ENCODE measurements at regions not wholly inside any gene's neighbourhood (a gene's known extent, or its start where the extent isn't known, plus 50 kb on each side); places are given as distances from the start of the nearest gene placed in this dataset.

DNA sequence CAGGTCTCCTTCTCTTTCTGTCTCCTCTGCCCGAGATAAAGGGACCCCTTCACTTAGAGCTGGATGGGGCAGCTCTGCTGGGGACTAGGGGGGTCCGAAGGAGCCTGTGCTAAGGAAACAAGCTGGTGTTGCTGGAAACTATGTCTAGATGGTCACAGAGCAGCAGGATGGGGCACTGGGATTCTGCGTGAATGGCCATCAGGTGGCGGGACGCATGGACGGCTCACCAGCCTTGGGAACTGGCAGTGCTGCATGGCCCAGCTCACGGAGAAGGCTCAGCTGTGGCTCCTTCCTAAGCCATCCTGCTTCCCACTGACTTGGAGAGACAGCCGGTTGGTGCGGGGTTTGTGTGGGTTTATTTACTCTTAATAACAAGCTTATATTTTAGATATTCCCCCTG is 411.8 kb downstream of the ZNF536 start:
- no peak for DNase-seq (ENCODE audit: low spot score)

DNA sequence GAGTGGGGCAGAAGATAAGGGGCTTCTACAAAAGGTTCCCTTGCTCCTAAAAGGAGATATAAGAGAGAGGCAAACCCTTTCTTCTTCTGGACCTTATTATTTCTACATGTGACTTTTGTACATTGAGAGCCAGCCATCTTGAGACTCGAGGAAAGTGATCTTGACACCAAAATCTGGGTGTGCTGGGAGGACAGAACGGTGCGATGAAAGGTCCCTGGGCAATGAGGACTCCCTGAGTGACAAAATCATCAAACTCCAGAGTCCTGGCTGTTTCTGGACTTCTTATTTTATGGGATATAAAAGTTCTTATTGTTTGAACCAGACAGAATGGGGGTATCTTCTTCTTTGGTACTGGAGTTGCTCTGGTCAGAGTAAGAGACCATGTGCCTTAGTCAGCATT is 411.0 kb downstream of the ZNF536 start:
- no peak for DNase-seq (ENCODE audit: low spot score)

DNA sequence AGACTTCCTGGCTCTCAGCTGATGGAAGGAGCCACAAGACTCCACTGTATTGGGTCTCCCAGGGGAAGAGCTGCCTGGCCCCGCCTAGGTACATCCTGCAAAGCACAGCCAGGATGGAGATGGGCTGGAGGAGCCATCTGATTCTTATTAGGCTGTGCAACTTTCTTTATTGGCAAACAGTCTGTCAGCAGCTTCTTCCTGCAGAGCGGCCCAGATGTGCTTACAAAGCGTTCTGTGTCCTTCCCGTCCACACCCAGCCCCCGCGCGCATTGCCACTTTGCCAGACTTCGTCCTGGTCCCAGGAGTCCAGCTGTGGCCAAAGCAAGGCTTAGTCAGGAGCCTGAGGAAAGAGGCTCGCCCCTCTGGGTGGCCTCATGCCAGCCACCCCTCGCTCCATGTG is 409.3 kb downstream of the ZNF536 start:
- no peak for DNase-seq (ENCODE audit: low spot score)

DNA sequence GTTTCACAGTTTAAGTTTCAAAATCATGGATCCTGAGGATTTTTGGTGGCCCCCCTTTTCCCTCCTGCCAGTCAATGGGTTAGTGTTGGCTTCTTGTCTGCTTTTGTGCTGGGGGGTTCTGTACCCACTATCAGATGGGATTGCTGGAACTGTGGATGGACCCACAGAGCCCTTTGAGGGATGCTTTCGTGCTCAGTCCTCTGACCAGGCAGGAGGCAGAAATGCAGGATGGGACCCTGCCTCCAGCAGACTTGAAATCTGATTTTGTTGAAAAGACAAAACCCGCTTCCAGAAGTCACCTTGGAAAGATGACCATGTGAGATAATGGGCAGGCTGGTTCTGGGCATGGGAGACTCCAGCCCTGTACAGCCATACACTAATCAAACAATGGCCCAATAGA is 408.9 kb downstream of the ZNF536 start:
- no peak for DNase-seq (ENCODE audit: low spot score)

DNA sequence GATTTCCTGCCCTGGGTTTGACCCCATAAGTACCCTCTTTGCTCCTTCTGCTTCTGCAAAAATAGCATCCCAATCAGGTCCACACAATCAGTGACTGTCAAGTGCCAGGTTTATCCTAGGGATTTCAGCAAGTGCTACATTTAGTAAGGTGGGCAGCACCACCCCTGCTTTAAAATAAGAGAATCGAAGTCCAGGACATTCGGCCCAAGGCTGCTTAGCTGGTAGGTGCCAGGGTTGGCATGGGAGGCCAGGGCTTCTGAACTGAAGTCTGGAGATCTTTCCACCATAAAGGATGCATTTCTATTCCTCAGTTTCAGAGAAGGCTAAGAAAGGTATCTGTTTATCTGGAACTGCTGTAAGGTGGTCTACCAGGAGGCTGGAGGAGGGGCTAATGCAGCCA is 408.3 kb downstream of the ZNF536 start:
- no peak for DNase-seq (ENCODE audit: low spot score)

DNA sequence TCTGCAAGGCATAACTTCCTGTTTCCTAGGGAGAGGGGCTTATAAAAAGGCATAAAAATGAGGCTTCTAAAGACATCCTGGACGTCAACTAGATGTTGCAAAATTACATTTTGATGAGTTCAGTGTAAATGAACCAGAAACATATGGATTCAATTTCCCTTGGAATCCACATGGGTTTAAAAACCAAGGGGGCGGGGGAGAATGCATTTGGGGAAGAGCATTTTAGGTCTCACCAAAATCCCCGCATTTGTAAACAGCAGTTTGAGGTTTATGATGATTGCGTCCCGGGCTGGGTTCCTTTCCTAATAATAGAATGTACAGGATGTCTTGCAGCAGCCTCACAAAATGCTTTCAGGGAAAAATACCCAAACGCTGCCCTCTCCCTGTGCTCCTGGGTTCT is 407.8 kb downstream of the ZNF536 start:
- no peak for DNase-seq (ENCODE audit: low spot score)

DNA sequence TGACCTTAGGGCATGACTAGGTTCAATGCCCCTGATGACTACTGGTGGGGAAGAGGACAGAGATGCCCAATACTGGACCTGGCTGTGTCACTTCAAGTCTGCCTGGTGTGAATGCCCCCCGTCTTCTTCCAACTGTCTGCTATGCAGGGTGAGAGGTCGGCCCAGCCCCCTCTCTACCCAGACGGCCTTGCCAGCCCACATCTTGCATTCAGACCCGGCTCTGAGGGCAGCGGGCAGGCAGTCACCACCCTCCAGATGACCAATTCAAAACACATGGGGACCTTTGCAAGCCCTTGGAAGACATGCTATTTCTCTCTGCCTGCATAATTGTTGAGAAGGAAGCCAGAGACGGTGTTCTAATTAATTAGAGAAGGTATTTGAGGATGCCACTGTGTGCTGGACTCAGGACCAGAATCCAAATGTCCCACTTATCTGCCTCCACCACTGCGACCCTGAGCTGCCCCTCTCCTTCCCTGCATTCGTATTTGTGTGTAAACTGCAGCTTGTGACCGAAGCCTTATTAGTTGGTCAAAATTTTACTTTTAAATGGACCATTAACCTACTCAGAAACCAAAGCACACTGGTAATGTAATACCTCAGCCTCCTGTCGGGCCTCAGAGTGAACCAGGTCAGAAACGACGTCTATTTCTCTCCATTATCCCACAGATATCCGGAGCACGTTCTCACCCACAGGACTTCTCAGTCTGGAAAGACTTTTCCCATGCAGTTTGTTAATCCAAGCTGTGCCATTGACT is 407.0 kb downstream of the ZNF536 start:
- DNase-seq (ENCODE audit: low spot score): no peak

DNA sequence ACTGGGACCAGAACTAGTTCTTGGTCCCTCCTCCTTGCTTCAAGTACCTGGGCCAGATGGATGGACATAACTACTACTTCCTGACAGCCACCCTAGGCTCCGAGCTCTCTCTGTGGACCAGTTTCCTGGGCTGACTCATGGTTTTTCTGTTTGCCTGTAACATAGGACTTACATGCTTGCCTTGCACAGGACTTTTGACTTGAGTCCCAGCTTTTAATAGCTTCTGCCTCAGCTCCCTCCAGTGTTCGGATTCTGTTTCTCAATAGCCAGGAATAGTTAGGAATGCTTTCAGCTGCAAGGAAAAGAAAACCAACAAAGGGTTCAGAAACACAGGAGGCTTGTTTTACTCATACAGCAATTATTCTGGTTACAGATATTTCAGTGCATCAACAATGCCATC is 405.9 kb downstream of the ZNF536 start:
- DNase-seq (ENCODE audit: low spot score): no peak

DNA sequence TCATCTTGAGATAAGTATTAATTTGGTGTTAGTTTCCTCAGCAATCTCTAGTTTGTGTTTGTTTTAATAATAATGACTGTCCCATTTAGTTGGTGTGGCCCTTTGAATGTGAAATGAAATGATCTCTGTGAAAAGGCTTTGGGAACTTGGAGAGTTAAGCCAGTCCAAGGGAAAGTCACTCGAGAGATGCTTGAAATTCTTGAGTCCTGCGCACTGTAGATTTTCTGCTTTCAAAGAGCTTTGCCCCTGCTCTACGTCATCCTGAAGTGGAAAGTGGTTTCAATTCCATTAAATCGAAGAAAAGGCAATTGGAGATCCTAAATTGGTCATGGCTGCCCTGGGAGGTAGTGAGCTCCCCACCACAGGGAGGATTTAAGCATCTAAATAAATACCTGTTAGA is 403.8 kb downstream of the ZNF536 start:
- no peak for DNase-seq (ENCODE audit: low spot score)

DNA sequence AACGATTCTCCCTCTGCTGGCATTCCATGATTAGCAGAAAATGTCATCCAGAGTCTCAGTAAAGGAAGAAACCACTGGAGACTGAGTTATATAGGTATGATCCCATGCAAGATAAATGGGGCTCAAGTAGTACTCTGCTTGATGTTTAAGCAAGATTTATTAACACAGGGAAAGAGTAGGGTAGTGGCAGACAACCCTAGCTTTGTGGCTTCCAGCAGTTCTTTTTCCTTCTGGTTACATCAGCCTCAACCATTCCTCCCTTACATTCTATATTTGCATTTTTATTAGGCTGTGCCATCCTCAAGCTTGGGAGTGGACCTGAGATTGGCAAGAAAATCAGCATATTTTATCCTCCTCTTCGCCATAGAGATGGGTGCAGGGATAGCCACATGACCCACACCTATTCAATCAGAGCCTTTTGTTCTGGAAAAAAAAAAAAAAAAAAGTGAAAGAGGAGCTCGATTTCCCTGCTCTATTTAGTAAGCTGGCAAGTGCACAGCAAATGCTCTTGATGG is 402.1 kb downstream of the ZNF536 start:
- no peak for DNase-seq (ENCODE audit: low spot score)

DNA sequence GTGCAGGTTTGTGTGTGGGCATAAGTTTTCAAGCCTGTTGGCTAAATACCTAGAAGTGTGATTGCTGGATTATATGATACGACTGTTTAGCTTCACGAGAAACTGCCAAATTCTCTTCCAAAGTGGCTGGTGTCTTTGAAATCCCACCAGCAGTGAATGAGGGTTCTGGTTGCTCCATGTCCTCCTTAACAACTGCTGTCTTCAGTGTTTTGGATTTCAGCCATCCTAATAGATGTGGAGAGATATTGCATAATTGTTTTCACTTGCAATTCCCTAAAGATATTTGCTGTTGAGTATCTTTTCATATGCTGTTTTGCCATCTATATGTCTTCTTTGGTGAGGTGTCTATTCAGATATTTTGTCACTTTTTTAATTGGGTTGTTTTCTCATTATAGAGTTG is 390.5 kb downstream of the ZNF536 start:
- DNase-seq (ENCODE audit: low spot score): no peak

DNA sequence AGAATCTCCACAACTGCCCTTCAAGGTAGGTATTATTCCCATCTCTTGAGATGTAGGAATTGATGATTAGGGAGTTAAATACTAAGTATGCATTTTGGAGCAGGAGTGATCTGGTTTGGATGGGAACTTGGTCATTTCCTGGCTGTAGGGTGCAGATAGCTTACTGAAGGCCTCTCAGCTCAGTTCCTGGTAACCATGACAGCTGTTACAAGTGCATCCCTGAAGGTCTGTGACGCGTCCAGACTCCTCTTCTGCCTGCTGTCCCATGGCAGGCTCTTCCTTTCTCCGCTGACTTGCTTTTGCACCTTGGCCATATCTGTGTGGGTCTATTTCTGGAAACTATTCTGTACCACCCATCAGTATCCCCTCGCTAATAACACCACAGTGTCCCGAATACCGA is 387.8 kb downstream of the ZNF536 start:
- no peak for DNase-seq (ENCODE audit: low spot score)

DNA sequence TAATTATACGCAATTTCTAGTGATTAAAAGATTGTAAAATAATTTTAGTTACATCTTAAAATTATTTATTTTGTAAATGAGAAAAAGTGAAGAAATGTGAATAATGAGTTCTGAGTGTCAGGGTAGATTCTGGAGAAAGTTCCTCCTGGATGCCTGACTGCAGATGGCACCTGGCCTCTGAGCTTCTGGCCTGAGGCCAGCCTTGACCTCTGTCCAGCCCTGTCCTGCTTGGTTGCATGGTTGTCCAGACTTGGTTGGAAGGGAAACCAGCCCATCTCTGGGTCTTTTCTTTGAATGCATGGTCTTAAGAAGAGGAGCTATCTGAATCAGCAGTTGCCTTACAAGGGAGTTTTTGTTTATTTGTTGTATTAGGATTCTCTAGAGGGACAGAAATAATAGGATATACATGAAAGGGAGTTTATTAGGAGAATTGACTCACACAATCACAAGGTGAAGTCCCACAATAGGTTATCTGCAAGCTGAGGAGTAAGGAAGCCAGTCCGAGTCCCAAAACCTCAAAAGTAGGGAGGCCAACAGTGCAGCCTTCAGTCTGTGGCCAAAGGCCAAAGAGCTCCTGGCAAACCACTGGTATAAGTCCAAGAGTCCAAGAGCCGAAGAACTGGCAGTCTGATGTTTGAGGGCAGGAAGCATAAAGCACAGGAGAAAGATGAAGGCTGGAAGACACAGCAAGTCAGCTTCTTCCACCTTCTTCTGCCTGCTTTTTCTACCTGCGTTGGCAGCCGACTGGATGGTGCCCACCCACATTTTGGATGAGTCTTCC is 385.8 kb downstream of the ZNF536 start:
- no peak for DNase-seq (ENCODE audit: low spot score)

DNA sequence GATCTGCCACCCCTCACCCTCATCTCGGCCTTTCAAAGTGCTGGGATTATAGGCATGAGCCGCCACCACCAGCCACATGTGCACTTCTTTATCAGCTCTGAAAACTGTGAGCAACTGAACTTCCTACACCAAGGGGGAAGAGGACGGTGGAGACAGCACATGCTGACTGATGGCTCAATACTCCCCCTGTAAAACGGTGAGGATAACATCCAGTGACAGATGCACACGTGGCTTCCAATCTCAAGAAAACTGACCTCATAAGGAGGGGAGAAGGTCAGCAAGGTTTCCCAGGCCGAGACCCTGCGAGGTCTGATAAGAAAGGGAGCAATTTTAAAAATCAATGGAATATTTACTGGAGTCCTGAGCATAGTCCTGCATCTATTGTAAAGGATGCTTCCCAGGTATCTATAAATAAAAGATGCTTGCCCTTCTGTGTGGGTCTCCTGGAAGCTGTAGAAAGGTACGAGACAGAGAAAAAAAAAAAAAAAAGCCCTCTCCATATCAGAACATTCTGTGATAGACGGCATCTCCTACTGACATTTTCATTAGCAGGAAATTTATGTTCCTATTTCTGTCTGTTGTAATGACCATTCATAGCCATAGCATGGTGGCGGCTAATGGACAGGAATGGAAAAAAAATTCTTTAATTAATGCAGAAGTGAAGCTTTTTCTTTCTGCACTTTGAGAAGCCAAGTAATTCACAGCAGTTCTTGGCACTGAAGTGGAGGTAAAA is 385.1 kb downstream of the ZNF536 start:
- DNase-seq (ENCODE audit: low spot score): no peak

DNA sequence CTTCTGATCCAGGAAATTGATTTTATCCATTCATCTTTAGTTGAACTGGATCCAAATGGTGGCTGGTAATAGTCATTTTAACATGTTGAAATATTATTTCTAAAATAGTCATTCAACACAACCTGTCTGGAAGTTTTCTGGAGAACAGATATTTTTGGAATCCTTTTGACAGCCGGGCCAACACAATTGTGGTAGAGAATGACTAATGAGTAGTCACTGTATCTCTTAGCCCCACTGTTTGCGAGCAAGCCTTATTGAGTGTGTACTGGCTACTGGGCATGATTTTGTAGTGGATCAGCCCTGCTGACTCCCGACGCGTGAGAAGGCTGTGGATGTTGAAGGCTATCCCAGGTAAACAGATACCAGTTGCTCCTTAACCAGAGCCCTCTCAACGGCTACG is 383.4 kb downstream of the ZNF536 start:
- no peak for DNase-seq (ENCODE audit: low spot score)

DNA sequence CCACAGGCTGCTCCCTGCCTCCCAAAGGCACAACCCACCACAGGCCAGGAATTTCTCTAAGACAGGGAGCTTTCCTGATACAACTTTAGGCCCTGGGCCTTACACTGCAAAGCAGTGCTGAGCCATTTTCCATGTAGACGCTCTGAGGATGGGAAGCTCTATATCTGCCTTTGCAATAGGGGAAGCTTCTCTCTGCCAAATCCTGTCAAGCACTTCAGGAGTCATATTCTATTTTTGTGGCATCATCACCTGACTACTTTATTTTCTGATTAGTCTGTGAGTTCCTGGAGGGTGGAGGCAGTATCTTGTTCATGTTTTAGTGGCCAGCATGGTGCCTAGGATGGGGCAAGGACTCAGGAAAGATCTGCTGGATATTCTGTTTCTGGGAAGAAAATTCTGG is 382.0 kb downstream of the ZNF536 start:
- DNase-seq (ENCODE audit: low spot score): no peak

DNA sequence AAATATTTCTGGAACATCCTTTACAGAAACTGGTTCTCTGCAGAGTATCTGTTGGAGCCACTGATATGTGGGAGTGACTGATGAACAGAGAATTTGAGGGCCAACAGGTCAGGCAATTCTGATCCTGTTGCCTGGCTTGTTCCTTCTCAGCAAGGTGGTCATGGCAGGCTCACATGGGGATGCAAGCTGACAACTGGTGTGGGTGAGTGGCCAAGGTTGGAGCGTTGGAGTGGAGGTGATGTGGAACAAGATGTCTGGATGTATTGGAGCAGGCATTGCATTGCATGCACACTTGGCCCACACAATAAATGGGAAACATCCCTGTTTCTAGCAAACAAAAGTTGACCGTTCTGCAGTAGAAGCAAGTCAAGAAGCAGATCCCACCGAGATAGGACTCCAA is 380.7 kb downstream of the ZNF536 start:
- no peak for DNase-seq (ENCODE audit: low spot score)

DNA sequence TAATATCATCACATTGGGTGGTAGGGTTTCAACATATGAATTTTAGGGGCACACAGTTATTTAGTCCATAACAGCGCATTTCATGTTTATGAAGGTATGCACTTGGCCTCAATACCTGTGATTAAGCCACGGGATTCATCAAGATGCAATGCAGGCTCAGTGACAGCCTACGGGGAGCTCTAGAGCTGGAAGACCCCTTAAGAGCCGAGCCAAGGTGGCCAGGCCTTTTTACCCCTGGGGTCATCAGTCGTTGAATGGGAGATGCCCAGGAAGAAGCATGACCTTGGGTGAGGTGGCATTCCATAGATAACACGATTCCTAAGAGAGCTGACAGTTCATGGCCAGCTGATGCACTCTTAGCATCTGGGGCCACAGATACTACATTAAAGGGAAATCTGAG is 380.0 kb downstream of the ZNF536 start:
- DNase-seq (ENCODE audit: low spot score): no peak

DNA sequence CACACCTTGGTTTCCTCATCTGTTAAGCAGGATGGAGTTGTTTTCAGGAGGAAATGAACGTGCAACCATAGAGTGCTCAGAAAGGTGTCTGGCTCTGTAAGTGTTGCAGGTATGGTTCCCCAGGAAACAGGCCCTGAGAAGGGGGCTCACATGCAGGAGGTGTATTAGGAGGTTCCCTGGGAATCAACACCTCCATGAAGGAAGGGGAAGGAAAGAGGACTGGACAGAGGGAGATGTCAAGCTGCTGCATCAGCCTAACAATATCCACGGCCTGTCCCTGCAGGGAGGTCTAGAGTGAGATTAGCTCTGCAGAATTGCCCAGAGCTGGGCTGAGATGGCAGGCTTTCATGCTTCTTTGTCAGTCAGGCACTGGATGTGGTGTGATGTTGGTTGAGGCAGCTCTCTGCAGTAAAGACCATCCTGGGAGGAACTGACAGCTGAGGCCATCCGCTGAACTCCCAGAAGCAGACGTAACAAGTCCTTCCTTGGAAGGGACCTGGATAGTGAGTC is 373.3 kb downstream of the ZNF536 start:
- DNase-seq (ENCODE audit: low spot score): no peak

DNA sequence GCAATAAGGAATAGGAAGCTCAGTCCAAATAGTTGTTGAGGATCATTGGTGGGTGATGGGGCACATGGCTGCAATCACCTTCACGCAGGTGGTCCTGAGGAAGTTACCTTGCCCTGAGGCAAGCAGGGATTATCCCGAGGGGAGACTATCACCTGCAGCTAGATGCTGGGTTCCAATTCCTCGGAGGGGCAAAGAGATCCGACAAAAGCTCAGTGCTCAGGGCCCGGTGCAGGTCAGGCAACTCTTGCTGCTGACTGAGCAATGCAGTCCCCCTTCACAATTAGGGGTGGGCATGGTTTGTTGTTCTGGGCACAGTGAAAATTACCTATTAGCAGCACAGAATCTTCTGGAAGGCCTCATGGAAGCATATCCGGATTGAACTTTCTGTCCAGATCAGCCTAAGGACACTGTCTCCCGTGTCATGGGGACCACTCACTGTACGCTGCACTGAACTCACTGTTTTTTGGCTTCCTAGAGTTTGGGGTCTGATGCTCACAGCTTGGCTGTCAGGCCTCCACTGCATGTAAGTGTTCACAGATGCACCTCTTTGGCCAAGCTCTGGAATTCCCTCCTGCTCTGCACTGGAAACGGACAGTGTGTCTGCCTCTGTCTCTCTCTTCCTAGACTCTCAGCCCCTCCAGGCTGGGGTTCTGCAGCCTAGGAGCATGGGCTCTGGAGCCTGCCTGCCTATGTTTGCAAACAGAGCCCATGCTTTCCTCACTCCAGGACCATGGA is 372.7 kb downstream of the ZNF536 start:
- DNase-seq (ENCODE audit: low spot score): no peak

DNA sequence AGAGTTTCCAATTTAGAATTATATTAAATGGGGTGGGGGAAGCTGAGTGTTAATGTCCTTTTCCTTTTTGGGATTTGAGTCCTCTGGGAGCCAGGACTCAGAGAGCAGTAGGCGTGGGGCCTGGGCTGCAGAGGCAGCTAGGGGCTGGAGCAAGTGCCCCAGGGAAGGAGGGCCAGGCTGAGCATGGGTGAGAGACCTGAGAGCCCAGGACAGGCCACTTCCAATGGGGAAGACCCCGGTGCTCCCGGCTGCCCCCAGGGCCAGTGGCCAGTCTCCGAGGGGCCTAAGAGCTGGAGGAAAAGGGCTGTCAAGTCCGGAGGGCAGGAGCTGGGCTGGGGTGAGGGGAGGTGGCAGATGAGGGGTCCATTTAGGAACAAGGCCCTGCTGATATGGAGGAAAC is 371.5 kb downstream of the ZNF536 start:
- no peak for DNase-seq (ENCODE audit: low spot score)

DNA sequence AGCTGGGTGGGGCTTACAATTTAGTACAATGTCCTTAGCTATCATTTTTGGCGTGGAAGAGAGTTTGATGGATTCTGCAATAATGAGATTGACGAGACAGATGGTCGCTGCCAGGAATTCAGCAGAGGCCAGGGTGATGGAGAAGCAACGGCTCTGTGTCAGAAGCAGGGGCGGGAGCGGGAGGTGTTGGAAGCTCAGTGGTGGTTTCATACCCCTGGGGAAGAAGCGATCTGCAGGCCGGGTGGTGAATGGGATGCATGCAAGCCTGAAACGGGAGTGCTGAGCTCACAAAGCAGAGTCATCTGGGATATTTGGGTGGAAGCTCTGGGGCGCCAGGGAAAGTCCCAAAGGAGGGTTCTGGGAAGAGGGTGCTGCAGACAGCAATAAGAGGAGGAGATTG is 370.8 kb downstream of the ZNF536 start:
- no peak for DNase-seq (ENCODE audit: low spot score)
